AG10803 (cell line): ENCODE measurements at regions not wholly inside any gene's neighbourhood (a gene's known extent, or its start where the extent isn't known, plus 50 kb on each side); places are given as distances from the start of the nearest gene placed in this dataset.
"Not testable (repeated sequence)": the region's sequence is repeated elsewhere in the genome, so short reads cannot be mapped to it uniquely, and the experiment has no call there.

ENCODE experiments used
- DNase-seq: peaks from one replicate; pipeline ENCODE4 v3.0.0; 2010; ENCODE audit warnings: low read depth
- H3K4me3 ChIP-seq: 2 replicates; pipeline ENCODE4 v1.5.1; 2011; ENCODE audit warnings: mild to moderate bottlenecking, low read length, control low read depth
- CTCF ChIP-seq: conservative IDR thresholded peaks from 2 replicates; pipeline ENCODE4 v1.5.1; 2011; ENCODE audit warnings: mild to moderate bottlenecking, low read length, control low read depth, inconsistent platforms

GRCh38 chr4:66416425-66416824 lies 746.1 kb upstream of the EPHA5 start:
- DNase-seq, result no peak
- TF ChIP-seq CTCF, result no peak
- no peak overlapping the region for H3K4me3 ChIP-seq

- DNase-seq, result no peak
- H3K4me3 ChIP-seq, result no peak overlapping the region
- TF ChIP-seq CTCF, result no peak
These were observed 733.9 kb upstream of the EPHA5 start for GRCh38 chr4:66404141-66404540.

GRCh38 chr4:66376921-66377320 lies 706.6 kb upstream of the EPHA5 start:
- H3K4me3 ChIP-seq, result no peak overlapping the region
- no peak for TF ChIP-seq CTCF
- DNase-seq, result no peak

- no peak for TF ChIP-seq CTCF
- DNase-seq, result no peak
- H3K4me3 ChIP-seq, result no peak overlapping the region
These were observed 706.1 kb upstream of the EPHA5 start for GRCh38 chr4:66376396-66376795.

- DNase-seq, result no peak
- no peak for TF ChIP-seq CTCF
These were observed 703.0 kb upstream of the EPHA5 start for GRCh38 chr4:66373268-66373667.

GRCh38 chr4:66372706-66373105 lies 702.4 kb upstream of the EPHA5 start:
- no peak for DNase-seq
- TF ChIP-seq CTCF, result no peak
- no peak overlapping the region for H3K4me3 ChIP-seq

More at GRCh38 chr4:66373268-66373667, 703.0 kb upstream of the EPHA5 start:
- no peak overlapping the region for H3K4me3 ChIP-seq

GRCh38 chr4:66367043-66367660 lies 696.9 kb upstream of the EPHA5 start:
- DNase-seq, result no peak
- TF ChIP-seq CTCF, result no peak
- H3K4me3 ChIP-seq, result no peak overlapping the region

GRCh38 chr4:66360395-66360794 lies 690.1 kb upstream of the EPHA5 start:
- DNase-seq, H3K4me3 ChIP-seq: not testable (repeated sequence)
